Activated T-helper 1 cell treated with anti-CD3 and anti-CD28 coated beads, Interleukin-2, amount 50 U/mL, for 16 hours (primary cell): ENCODE measurements at regions not wholly inside any gene's neighbourhood (a gene's known extent, or its start where the extent isn't known, plus 50 kb on each side); places are given as distances from the start of the nearest gene placed in this dataset.

Experiments used
- DNase-seq, 2 donors: peaks; one replicate each; pipeline ENCODE4 v3.0.0-alpha.2; 2020; ENCODE audit warnings: low read depth in 1 of 2, low spot score in 1 of 2

- DNase-seq = no peak
These were observed 88.5 kb upstream of the ACTRT2 start for GRCh38 chr1:2932671-2933350.

DNA sequence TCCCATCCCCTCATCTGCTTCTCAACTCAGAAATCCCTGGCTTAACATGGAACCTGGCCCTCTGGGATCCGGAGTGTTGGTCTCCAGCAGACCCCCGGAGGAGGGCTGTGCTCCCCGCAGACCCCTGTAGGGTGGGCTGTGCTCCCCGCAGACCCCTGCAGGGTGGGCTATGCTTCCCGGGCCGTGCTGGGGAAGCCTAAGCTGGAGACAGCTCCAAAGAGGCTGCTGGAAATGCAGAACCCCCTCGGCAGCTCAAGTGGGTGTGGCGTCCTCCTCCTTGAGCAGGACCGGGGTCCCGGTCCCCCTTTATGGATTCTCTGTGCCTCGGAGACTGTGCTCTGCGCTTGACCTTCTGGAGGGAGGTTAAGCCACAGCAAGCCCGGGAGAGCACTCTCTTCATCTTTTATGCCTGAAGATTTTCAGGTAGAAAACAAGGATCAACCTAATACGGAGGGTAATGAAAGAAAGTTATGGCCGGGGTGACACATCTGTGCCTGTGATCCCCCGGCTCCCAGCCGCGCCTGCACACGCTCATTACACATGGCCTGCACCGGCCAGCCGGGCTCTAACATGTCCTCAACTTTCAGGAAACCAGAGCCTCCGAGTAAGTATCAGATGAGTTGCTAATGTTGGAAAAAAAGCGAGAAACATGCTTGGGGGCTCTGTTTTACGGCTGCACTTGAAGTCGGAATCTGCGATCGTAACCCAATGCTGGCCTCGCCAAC, 87.7 kb upstream of the ACTRT2 start:
- no peak for DNase-seq

DNA sequence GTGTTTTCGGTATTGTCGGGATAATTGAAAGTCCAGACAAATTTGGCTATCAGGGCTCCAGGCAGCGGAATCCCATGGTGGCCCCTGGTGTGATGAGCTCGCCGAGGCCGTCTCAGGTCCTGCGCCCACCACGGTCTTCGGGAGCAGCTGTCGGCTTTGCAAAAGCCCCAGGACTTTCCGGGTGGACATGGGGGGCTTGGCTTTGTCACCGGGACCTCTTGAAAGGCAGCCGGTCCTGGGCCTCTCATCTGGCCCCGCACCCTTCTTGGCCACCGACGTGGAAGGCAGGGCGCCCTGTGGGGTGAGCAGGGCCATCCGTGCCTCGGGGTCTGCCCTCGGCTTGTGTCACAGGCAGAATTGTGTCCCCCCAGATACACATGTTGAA, 87.1 kb upstream of the ACTRT2 start:
- DNase-seq = no peak

GRCh38 chr1:2934642-2935081, 86.6 kb upstream of the ACTRT2 start:
- DNase-seq = no peak

DNA sequence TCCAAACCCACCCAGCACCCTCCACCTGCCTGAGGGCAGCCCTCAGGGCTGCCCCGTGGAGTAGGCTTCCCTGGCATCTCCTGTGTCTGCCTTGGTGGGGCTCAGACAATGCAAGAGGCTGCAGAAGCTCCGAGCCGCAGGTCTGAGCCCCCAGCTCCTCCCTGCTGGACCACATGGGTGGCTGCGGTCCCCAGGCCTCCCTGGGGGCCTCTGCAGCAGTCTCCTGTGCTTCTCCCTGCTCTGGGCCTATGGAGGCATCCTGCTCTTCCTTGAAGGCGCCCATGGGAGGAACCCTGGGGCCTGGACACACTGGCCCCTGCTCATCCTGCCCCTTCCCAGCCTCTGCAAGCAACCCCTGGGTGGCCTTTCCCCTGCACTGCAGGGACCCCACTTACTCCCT, 86.1 kb upstream of the ACTRT2 start:
- DNase-seq = no peak

DNA sequence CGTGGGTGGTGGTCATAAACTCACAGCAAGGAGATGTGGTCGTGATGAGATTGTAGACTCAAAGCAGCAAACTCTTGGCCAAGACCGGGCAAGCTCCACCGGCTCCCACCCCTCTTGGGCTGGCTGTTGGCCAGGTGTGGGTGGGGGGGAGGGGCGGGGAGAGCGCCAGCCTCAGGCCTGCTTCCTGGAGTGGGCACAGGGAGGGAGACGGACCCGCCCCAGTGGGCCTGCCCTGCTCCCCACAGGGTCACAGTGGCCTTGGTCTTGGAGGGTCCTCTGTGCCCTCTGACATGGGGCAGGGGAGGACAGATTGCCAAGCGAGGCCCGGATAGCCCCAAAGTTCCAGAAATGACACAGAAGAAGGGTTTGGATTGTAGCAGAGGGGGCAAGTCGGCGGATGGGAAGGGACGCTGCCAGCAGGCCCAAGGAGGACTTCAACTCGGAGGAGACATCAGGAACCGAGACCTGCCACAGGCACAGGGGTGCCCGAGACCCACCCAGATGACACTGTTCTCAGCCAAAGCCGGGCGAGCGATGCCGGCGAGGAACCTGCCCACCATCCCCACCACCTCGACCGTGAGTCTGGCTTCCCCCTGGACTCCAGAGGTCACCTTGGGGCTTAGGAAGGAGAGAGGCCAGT, 85.4 kb upstream of the ACTRT2 start:
- no peak for DNase-seq

DNA sequence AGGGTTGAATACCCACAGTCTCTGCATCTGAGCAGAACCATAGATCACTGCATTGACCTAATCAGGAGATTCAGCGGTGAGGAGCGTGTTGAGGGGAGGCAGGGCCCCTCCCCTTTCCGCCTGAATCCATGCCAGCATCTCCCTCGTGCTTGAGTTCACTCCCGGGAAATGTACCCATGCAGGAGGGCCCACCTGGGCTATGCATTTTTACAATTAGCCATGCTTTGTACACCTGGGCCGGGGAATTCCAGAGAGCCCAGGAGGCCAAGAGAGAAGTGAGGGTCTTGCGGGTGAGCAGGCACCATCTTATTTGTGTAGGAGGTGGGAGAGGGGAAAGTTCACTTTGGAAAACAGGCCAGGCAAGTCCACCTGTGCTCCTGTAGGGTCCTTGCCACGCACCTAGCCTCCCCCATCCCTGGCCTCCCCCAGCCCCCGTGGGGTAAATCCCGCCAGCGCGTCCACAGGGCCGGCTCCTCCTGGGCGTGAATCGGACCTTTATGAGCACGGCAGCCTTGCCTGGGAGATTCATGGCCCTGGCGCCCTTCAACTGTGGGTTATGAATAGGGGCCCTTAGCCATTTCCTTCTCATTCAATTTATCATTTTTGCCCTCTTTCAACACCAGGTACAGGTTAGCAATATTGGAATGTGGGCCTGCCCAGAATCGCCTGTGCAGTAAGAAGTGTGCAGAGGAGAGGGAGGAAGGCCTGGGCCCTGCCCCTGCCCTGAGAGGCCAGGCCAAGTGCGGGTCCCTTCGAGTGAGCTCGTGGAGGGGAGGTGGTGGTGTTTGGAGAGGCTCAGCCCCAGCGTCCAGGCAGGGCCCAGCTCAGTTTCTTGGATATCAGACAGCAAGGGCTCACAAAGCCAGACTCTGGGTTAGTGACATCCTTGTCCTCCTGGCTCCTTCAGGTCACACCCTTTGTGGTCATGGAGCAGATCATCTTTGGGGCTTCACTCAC, 84.4 kb upstream of the ACTRT2 start:
- DNase-seq = no peak

GRCh38 chr1:2937805-2938204, 83.5 kb upstream of the ACTRT2 start:
- no peak for DNase-seq

- DNase-seq = no peak
These were observed 82.2 kb upstream of the ACTRT2 start for GRCh38 chr1:2939041-2939552.

- no peak for DNase-seq
These were observed 81.1 kb upstream of the ACTRT2 start for GRCh38 chr1:2940178-2940577.

- no peak for DNase-seq
These were observed 80.2 kb upstream of the ACTRT2 start for GRCh38 chr1:2941040-2941439.

GRCh38 chr1:2941907-2942306, 79.4 kb upstream of the ACTRT2 start:
- no peak for DNase-seq

DNA sequence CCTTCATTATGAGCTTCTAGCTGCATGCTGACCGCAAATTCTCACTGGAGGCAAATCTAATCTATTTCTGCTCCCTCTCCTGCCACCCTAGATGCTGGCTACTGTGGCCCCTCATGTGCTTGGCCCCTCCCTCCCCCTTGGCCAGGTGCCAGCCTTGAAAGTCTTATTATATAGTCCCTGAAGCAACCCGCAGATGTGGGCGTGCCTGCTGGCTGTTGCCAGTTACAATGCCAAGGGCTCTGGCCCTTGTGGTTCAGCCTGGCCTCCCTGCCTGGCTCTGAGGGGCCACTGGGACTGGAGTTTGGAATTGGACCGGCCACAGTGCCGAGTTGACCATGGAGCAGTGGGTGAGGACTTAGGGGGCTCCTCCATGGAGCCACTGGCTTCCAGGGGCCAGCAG, 78.9 kb upstream of the ACTRT2 start:
- DNase-seq = no peak

DNA sequence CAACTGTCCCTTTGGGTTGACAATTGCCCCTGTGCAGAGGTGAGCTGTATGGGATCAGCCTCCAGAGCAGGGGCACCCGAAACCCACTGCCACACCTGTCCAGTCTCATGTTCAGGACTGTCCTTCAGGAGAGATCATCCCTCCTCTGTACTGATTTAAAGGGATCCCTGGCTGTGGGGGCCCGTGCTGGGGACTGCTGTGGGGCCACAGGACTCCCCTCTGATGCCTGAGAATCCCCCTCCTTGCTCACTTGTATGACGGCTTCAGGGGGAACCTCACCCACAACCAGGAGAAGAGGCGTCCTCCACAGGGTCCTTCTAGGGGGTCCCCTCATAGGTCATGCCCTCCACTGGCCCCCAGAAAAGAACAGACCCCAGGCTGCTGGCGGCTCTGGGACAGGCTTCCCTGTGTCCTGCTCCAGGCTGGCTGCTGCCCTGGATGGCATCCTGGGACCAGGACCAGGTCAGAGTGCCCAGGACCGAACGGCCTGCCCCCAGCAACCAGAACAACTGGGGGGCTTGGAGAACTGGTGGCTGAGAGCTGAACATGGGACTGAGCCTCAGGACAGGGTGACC, 77.5 kb upstream of the ACTRT2 start:
- no peak for DNase-seq

DNA sequence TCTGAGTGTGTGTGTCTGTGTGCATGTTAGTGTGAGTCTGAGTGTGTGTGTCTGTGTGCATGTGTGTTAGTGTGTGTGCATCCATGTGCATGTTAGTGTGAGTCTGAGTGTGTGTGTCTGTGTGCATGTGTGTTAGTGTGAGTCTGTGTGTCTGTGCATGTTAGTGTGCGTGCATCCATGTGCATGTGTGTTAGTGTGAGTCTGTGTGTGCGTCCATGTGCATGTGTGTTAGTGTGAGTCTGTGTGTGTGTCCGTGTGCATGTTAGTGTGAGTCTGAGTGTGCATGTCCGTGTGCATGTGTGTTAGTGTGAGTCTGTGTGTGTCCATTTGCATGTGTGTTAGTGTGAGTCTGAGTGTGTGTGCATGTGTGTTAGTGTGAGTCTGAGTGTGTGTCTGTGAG, 76.6 kb upstream of the ACTRT2 start:
- no peak for DNase-seq

GRCh38 chr1:2945821-2946231, 75.4 kb upstream of the ACTRT2 start:
- DNase-seq = no peak

- no peak for DNase-seq
These were observed 75.0 kb upstream of the ACTRT2 start for GRCh38 chr1:2946291-2946690.

GRCh38 chr1:2946999-2947690, 74.1 kb upstream of the ACTRT2 start:
- DNase-seq = no peak

DNA sequence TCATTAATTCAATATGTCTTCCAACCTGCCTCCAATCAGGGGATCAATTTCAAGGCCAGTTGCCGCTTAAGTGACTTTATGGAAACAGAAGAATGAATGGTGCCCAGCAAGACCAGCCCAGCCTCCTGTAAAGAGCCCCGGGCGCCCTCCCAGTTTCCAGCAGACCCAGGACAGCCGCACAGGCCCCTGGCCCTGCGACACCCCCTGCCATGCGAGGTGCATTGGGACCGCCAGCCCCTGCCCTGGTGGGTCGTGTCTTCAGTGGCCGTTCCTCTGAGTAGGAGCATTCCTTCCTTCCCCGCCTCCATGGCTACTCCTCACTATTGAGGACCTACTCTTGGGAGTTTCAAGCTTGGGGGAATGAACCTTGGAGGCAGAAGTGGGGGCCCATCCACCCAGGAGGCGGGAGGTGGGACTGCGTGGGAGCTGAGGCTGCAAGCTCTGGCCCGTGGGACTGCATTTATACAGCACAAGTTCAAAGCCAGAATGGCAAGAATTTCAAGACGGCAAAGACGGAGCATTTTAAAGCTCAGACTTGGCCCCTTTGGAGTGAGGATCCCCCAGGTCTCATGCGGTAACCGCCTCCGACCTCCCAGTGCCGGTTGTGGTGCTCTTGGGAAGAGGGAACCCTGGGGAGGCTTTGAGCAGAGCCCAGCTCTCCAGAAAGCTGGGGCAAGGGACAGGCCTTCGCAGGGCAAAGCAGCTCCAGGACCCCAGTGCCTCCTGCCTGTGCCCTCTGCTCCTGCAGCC, 73.1 kb upstream of the ACTRT2 start:
- DNase-seq = no peak
